Stimulated activated naive CD4-positive, alpha-beta T cell treated with Interleukin-2 at 50 U/mL for 16 hours (primary cell): ENCODE measurements at regions not wholly inside any gene's neighbourhood (a gene's known extent, or its start where the extent isn't known, plus 50 kb on each side); places are given as distances from the start of the nearest gene placed in this dataset.
"Not testable (repeated sequence)": the region's sequence is repeated elsewhere in the genome, so short reads cannot be mapped to it uniquely, and the experiment has no call there.

Source experiments
- DNase-seq: peaks from one replicate; lab custom pipeline; 2025; lab: John Stamatoyannopoulos, UW

- no peak for DNase-seq
Measured at GRCh38 chr2:240255811-240256703, 115.6 kb upstream of the OTOS start.

GRCh38 chr2:240256704-240257637, 116.5 kb upstream of the OTOS start:
- no peak for DNase-seq

DNA sequence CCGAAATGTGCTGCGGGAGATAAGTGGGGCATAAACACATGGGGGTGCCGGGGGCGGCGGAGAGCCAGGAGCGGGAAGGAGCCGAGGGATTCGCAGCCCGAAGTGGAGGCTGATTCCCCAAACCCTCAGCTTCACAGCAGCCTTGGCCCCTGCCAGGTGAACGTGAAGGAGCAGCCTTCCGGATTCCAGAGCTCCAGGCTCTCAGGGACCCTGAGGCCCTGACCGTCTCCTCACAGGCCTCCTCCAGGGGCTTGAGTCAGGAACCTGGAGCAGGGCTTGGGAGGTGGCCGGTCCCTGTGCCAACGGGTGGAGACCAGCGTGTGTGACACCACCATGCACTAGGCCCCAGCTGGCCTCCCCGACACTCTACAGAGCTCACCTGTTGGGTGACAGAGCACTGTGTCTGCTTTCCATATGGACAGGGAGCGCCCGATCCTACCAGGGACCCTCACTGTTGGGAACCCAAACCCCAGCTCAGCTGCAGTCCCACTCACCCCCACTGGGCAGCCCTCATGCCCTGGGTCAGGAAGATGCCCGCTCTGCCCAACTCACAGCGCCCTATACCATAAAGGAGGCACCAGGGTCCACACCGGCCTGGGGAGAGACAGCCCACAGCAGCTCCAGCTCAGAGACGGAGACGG, 117.6 kb upstream of the OTOS start:
- DNase-seq = no peak

- DNase-seq = no peak
Measured at GRCh38 chr2:240258685-240259084, 118.2 kb upstream of the OTOS start.

GRCh38 chr2:240259201-240259923, 118.9 kb upstream of the OTOS start:
- no peak for DNase-seq

- no peak for DNase-seq
Measured at GRCh38 chr2:240259924-240260529, 119.6 kb upstream of the OTOS start.

GRCh38 chr2:240260664-240261063, 120.2 kb upstream of the OTOS start:
- DNase-seq = no peak

DNA sequence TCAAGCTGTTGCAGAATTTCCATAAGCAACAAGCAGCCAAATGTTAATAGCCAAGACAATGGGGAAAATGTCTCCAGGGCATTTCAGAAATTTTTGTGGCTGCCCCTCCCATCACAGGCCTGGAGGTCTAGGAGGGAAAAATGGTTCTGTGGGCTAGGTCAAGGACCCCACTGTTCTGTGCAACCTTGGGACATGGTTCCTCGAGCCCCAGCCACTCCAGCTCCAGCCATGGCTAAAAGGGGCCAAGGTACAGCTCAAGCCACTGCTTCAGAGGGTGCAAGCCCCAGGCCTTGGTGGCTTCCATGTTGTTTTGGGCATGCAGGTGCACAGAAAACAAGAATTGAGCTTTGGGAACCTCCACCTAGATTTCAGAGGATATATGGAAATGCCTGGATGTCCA, 122.1 kb upstream of the OTOS start:
- DNase-seq = not testable (repeated sequence)

DNA sequence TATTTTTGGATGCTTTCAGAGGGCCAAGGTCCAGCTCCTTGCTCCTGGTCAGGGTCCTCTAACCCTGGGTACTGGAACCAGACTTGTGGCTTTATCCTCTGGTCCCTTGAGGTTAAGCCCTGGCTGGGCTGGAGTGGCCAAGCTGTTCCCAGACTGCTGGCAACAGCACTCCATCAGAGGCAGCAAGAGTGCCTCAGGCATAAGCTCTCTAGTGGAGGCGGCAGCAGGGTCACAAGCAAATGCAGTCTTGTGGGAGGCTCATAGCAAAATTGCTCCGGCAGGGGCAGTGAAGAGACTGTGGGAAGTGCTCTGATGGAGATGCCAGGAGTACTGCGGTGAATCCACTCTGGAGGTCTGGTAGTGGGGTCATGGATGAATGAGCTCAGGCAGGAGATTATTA, 128.9 kb upstream of the OTOS start:
- DNase-seq = no peak

- DNase-seq = no peak
Measured at GRCh38 chr2:240269886-240270285, 129.4 kb upstream of the OTOS start.

GRCh38 chr2:240271716-240272341, 131.4 kb upstream of the OTOS start:
- DNase-seq = no peak

DNA sequence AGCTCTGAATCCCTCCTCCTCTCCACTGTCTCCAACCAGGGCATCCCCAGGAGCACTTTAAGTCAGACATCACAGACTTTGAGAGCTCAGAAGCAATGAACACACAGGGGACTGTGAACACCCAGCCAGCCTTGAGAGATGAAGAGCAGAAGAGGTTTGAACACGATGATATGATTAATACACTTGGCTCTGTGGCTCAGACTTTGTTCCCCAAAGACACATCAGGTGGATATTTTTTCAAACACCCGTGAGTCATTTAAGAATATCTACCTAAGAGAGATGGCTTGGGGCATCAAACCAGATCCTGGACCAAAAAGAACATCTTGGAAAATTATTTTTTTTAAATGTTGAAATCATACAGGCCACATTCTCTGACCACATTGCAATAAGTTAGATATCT, 134.9 kb upstream of the OTOS start:
- DNase-seq = no peak

DNA sequence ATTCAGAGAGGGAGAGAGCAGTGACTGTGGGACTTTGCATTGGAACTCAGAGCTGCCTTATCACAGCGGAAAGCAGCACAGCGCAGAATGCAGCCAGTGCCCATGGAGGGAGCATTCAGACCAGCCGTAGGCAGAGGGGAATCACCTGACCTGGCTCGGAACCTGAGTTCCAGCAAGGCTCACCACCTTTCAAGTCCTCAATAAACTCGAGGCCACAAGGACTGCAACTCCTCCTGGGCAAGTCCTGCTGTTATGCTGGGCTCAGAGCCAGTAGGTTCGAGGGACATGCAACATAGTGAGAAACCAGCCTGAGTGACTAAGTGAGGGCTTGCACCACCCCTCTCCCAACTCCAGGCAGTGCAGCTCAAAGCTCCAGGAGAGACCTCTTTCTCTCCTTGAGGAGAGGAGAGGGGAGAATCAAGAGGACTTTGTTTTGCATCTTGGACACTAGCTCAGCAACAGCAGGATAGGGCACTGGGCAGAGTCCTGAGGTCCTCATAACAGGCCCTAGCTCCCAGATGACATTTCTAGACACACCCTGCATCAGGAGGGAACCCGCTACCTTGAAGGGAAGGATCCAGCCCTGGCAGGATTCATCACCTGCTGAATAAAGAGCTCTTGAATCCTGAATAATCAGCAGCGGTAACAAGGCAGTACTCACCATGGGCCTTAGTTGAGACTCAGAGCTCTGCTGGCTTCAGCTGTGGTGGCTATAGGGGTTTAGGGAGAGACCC, 136.8 kb upstream of the OTOS start:
- DNase-seq = no peak

GRCh38 chr2:240277807-240278522, 137.5 kb upstream of the OTOS start:
- no peak for DNase-seq

GRCh38 chr2:240278661-240279060, 138.2 kb upstream of the OTOS start:
- no peak for DNase-seq

DNA sequence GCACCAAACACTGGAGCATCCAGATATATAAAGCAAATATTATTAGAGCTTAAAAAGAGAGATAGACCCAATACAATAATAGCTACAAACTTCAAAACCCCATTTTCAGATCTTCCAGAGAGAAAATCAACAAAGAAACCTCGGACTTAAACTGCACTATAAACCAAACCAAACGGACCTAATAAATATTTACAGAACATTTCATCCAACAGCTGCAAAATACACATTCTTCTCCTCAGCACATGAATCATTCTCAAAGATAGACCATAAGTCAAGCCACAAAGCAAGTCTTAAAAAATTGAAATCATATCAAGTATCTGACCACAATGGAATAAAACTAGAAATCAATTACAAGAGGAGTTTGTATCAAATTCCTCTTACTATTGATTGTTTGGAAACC, 140.2 kb upstream of the OTOS start:
- DNase-seq = no peak

DNA sequence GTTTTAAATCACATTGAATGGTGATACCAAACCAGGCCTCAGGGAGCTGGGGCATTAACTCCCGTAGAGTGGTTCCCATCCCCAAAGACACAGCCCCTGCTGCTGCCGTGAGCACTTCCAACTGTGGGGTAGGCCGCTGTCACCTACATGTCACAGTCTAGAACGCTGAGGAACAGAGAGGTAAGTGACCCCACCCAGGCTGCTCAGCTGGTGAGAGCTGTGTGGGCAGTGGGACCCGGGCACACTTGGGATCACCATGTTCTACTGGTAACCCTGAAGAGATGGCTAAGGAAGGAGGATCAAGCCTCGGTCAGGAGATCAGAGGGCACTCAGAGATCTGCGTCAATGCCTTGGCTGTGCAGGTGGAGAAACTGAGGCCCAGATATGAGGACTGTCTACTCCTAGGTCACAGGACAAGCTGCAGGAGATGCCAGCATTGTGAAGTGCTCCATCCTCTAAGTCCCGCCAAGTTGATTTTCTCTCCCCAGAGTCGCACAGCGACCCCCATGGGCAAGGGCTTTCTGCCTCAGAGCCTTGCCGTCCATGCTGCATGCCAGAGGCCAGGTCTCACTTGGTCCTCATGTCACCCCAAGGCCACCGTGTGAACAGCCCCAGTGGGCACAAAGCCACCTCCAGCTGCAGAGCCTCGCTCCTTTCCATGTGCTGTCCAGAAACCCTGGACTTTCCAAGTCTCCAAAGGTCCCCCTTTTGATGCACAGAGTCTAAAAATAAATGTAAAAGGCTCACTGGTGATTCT, 144.2 kb upstream of the OTOS start:
- DNase-seq = no peak

DNA sequence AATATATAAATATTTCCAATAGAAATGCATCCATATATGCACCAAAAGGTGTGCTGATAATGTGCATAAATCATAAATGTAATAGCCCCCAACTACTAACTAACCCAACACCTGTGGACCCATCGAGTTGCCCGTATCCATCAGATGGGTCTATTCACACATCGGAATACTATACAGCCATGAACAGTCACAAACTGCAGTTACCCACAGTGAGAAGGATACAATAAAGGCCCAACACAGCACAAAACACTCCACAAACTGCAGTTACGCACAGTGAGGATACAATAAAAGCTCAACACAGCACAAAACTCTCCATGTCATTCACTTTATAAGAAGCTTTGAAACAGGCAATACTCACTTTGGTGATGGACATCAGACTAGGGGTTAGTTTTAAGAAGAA, 145.3 kb upstream of the OTOS start:
- DNase-seq = no peak

DNA sequence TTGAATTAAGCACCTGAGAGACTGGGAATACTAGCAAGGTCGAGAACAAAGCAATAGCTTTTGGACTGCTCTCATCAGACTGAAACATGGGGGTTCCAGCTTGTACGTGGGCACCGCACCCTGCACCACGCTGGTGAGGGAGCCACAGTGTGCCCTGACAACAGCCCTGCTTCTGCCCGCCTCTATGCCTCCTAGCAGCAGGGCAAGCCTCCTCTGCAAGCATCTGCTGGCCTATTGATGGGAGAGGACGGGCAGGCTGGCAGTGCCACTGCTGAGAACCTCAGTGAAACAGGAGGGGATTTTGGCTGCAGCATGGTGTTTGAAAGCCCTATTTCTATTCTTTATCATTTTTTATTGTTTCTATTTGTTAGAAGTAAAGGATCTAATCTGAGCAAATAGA, 146.1 kb upstream of the OTOS start:
- DNase-seq = no peak
